HEK293 (cell line): ENCODE measurements at regions not wholly inside any gene's neighbourhood (a gene's known extent, or its start where the extent isn't known, plus 50 kb on each side); places are given as distances from the start of the nearest gene placed in this dataset.

Source experiments
- CTCF ChIP-seq: fragments of 450-650 bp; formaldehyde crosslinking; IDR thresholded peaks from 2 replicates; pipeline ENCODE4 v1.5.1; 2016; ENCODE audit warnings: missing biosample characterization, missing genetic modification characterization
- OVOL3 ChIP-seq: fragments of 450-650 bp; formaldehyde crosslinking; IDR thresholded peaks from 2 replicates; pipeline ENCODE4 v1.5.1; 2016; ENCODE audit warnings: missing biosample characterization, missing genetic modification characterization
- PRDM1 ChIP-seq: fragments of 450-650 bp; formaldehyde crosslinking; IDR thresholded peaks from 2 replicates; pipeline ENCODE4; 2016; ENCODE audit warnings: missing biosample characterization, missing genetic modification characterization
- SETDB1 ChIP-seq: IDR thresholded peaks from one replicate; pipeline ENCODE4 v1.6.1; 2017; ENCODE audit warnings: mild to moderate bottlenecking, low read length, moderate library complexity, mixed read lengths; ENCODE audit not compliant: insufficient read length
- YY1 ChIP-seq: fragments of 450-650 bp; formaldehyde crosslinking; IDR thresholded peaks from 2 replicates; pipeline ENCODE4 v1.5.1; 2018; ENCODE audit warnings: missing biosample characterization, missing genetic modification characterization
- ZNF133 ChIP-seq: fragments of 450-650 bp; formaldehyde crosslinking; IDR thresholded peaks from 2 replicates; pipeline ENCODE4 v1.5.1; 2016; ENCODE audit warnings: missing biosample characterization, missing genetic modification characterization
- ZNF175 ChIP-seq: fragments of 450-650 bp; formaldehyde crosslinking; IDR thresholded peaks from 2 replicates; pipeline ENCODE4 v1.5.1; 2016; ENCODE audit warnings: missing biosample characterization, missing genetic modification characterization
- ZNF274 ChIP-seq, 2 experiments: fragments of 200-500 bp in 1 of 2; fragments of 450-650 bp in 1 of 2; sonication (Bioruptor generic) in 1 of 2; formaldehyde crosslinking in 1 of 2; IDR thresholded peaks; 2 replicates each; pipeline versions ENCODE4 v1.5.1 to v1.6.1; 2014 to 2016; ENCODE audit warnings: borderline replicate concordance in 1 of 2, inconsistent platforms in 1 of 2, low read length in 1 of 2, missing biosample characterization in 1 of 2, missing genetic modification characterization in 1 of 2
- ZNF518A ChIP-seq: fragments of 450-650 bp; formaldehyde crosslinking; conservative IDR thresholded peaks from 2 replicates; pipeline ENCODE4 v1.5.1; 2016; ENCODE audit warnings: low read depth, missing biosample characterization, missing genetic modification characterization
- ZNF660 ChIP-seq: fragments of 450-650 bp; IDR thresholded peaks from 2 replicates; pipeline ENCODE4 v1.5.1; 2018; ENCODE audit warnings: missing biosample characterization, mild to moderate bottlenecking, missing genetic modification characterization
- ZNF692 ChIP-seq: fragments of 450-650 bp; formaldehyde crosslinking; IDR thresholded peaks from 2 replicates; pipeline ENCODE4 v1.5.1; 2016; ENCODE audit warnings: missing biosample characterization, missing genetic modification characterization

- TF ChIP-seq ZNF274 (IDR thresholded peaks at IDR 0.05; ENCODE audit: low read length): no peak
- no peak for TF ChIP-seq ZNF274 (tag by site-specific recombination; IDR thresholded peaks at IDR 0.05; ENCODE audit: borderline replicate concordance)
- TF ChIP-seq CTCF (tag by site-specific recombination): no peak
- TF ChIP-seq ZNF175: no peak
- TF ChIP-seq ZNF692 (tag by site-specific recombination): no peak
- no peak for TF ChIP-seq SETDB1
- TF ChIP-seq ZNF518A (tag by site-specific recombination): no peak
- TF ChIP-seq YY1 (tag by site-specific recombination): no peak
- TF ChIP-seq OVOL3 (tag by site-specific recombination): no peak
- no peak for TF ChIP-seq ZNF660 (tag by site-specific recombination)
- TF ChIP-seq ZNF133 (tag by site-specific recombination): no peak
- TF ChIP-seq PRDM1: no peak
Measured at GRCh38 chr2:118197011-118197675, 108.9 kb downstream of the INSIG2 start.
